HK-2 (cell line): ENCODE measurements at regions not wholly inside any gene's neighbourhood (a gene's known extent, or its start where the extent isn't known, plus 50 kb on each side); places are given as distances from the start of the nearest gene placed in this dataset.
"Not testable (repeated sequence)": the region's sequence is repeated elsewhere in the genome, so short reads cannot be mapped to it uniquely, and the experiment has no call there.

Experiments used
- DNase-seq: peaks from one replicate; pipeline ENCODE4 v3.0.0-alpha.2; 2018; ENCODE audit not compliant: unreplicated experiment

DNA sequence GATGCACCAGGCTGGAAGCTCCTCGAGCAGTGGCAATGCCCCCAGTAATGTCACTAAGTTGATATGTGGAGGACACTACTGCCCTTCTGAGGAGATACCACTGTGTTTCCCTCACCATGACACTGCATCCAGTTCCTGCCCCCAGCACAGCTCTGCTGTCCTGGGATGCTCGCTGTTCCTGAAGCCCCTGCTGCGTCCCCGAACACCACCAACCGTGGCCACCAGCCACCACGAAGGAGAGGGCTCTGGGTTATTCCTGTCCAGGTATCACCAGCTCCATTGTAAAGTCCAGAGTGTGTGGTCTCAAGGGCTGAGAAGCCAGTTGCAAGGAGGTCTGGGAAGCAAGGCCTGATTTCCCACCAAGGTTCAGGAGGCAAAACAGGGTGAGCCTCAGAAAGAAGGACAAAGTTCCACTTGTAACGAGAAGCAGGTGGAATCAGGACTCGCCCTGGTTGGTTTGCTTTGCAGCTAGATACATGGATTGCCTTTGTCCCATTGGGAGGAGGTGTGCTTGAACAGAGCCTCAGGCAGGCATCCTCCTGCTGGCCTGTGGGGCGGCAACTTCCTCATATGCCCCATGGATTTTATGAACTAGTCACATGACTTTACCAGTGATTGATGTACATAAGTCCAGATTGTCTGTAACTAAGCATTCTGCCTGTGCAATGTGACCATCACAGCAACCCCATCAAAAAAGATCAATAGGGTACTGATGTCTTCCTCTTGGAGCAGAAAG is 427.0 kb upstream of the VSTM2A start:
- DNase-seq = no peak

DNA sequence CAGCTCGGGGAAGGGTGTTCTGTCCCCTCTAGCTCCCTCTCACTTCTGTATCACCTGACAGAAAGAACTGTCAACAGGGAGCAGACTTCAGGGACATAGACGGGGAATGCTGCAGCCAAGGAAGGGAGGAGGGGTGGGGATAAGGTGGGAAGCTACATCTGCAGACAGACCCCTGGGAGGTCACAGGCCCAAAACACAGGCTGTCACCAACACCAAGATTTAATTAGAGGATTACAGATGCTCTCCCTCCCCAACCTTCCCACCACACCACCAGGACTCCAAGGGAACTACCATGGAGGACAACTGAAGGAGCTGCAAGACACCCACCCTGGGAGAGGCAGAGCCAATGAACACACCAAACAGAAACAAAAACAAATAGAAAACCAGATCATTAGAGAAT is 425.2 kb upstream of the VSTM2A start:
- no peak for DNase-seq

DNA sequence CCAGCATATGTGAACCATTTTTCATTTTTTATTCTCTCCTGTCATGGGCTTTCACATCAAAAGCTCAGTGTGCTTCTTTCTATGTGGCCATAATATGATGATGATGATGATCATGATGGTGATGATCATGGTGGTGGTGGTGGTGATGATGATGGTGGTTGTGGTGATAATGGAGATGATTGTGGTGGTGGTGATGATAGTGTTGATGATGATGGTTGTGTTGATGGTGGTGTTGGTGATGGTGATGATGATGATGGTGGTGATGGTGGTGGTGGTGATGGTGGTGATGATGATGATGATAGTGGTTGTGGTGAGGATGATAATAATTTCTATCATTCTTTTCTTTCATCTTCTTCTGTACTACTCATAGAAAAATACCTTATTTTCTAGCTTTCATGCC is 413.1 kb upstream of the VSTM2A start:
- no peak for DNase-seq

DNA sequence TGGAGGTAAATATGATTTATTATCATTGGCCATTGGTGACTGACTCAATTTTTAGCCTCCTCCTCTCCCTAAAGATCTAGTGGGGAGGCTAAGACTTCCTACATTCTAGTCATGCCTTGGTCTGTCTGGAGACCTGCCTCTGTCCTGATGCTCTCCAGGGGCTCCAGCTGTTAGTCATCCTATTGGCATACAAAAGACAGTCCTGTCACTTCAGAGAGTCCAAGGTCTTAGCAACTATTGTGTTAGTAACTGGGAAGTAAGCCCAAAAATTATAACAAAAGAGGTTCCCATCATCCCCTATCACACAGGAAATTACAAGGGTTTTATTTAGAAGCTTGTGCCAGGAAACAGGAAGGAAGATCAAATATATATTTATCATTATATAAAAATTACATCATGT is 400.6 kb upstream of the VSTM2A start:
- DNase-seq = no peak

DNA sequence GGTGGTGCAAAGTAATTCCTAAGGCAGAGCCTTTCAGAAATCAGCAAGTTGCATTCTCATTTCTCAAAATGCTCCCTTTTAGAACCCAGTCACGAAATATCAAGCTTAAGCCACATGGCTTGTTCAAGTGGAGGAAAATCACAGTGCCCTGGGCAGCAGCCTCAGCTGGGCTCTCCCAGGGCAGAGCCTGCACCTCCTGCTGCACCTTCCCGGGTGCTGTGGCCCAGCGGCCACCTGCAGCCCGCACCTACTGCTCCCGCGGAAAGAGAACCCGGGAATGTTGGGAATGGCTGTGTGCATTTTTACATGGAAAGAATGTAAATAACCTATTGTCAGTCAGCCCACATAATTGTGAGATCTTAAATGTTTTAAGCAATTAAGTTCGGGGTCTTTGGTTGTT is 396.5 kb upstream of the VSTM2A start:
- no peak for DNase-seq

DNA sequence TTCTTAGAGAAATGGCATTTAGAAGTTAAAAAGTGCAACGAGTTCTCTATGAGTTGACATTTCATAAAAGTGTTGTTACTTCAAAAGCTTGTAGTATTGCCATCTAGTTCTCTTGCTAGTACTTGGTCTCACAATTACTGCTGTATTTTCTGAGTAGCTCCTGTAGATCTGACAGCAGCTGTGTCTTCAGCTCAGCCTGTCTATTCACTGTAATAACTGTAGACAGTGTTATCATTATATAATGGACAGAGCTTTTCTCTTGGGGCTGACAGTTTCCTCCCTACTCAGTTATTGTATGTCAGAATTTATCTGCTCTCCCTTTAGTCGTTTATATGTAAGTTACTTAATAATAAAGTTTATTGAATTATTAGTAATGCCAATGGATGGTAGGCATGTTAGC is 388.7 kb upstream of the VSTM2A start:
- DNase-seq = no peak

DNA sequence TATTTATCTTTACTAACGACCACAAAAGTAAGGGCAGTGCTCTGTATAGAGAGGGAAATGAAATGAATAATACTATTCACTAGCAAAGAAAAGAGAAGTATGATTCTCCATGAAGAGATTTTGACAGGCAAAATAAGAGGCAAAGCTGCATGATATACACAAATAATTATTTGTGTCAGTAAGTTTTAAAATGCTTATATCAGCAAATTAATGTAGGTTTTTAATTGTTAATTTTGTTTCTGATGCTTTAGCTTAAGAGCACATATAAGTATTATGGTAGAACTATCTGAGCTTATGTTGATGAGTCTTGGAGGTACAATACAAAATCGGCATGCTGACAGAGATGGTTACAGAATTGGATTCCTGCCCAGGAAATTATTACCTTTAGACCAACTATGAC is 383.1 kb upstream of the VSTM2A start:
- DNase-seq = no peak

DNA sequence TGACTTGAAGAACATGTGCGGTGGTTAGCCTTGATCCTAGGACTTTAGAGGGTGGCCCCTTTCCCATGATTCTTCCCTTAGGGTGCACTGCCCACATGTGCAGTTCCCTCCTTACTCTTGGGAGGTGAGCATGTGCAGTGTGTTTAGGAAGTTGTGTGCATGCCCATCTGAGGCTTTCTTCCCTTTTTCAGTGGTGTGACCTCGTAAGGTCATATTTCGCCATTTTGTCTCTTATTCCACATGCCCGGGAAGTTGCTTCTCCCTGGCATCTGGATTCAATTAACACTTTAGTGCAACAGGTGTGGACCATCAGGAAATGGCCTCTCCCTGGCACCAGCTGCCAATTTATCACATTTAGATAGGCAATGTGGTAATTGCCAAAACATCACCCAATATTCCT is 380.6 kb upstream of the VSTM2A start:
- DNase-seq = no peak

DNA sequence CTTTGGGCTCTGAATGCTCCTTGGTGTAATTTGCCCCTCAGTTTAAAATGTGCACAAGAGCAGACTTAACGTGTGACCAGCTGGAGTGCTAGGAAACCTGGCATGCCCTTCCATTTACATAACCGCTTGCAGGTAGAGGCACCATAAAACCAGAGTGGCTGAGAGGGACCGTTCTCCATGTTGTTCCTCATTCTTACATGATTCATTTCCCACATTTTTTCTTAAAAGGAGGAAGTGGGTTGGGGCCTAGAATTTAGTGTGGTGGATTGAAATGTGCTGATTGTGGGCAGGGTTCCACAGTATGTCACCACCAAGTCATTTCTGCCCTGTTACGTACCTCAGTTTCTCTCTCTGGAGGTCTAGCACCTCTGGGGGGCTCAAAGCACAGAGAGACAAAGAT is 375.8 kb upstream of the VSTM2A start:
- DNase-seq = no peak

DNA sequence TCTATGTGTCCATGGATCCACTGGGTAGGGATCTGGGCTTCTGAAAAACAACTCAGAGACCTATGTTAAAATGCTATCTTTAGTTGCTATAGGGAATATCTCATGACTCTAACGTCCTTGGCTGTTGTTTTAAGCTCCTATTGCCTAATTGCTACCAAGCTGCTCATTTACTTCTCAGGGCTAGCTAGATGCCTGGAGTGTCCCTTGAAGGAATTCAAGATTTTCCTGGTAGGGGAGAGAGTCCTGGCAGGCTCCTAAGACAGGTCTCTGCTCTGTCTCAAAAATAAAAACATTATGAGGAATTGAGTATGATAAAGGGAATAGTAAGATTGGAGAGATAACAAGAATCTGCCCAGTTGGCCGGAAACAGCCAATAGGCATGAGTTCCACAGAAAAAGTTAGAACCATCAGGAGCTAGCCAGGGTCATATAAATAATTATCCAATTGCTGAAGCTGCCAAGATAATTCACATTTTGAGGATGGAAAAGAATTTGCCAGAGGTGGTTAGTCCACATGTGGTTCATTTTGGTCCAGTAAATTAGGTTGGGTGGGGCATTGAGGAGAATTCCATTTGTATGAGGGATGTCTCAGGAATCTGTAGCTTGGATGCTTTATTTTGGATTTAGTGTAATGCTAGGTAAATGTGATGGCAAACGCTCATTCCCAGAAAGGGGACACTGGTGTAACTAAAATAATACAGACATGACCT is 362.7 kb upstream of the VSTM2A start:
- no peak for DNase-seq

DNA sequence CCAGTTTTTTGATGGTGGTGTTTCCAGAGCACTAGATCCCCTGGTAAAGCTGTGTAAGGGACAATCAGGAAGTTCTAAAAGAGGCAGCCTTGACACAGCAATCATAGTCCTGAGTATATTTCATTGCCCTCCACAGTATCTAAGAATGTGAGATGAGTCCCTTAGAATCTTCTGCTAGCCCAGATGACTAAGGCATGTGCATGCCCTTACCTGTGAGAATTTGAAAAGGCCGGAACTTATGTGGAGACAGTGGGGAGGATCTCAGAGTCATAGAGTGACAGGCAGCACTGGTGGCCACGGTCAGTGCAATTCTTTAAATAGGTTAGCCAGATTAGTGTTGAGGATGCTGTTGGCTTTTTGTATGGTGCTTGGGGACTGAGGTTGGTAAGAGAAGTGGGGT is 361.4 kb upstream of the VSTM2A start:
- DNase-seq = no peak

DNA sequence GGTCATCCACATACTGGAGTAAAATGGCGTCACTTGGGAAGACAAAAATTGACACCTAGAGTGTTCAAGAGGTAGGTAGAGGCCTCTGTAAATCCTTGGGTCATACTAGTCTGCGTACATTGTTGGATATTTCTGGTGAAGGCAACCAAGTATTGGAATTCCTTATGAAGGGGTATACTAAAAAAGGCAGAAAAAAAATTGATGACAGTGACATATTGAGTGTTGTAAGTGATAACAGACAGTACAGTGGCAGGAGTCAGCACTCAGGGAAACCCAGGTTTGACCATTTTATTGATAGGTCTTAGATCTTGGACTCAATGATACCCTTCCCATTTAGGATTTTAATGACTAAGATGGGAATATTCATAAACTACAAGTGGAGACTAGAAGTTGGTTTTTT is 359.1 kb upstream of the VSTM2A start:
- DNase-seq = no peak

DNA sequence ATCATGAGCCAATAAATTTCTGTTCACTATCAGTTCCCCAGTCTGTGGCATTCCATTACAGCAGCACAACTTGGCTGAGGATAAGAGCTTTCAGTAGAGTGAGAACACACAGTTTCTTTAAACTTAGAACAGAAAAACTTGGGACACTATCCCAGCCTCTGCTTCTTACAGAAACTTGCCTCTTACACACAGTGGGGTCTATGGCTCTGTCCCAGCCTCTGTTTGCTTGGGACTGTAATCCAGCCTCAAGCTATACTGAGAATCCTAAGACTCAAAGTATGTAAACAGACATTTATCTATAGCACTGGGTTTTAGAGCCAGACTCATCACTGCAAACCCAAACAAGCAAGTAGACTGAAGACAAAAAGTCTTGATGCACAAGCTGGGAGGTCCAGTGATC is 355.8 kb upstream of the VSTM2A start:
- no peak for DNase-seq

DNA sequence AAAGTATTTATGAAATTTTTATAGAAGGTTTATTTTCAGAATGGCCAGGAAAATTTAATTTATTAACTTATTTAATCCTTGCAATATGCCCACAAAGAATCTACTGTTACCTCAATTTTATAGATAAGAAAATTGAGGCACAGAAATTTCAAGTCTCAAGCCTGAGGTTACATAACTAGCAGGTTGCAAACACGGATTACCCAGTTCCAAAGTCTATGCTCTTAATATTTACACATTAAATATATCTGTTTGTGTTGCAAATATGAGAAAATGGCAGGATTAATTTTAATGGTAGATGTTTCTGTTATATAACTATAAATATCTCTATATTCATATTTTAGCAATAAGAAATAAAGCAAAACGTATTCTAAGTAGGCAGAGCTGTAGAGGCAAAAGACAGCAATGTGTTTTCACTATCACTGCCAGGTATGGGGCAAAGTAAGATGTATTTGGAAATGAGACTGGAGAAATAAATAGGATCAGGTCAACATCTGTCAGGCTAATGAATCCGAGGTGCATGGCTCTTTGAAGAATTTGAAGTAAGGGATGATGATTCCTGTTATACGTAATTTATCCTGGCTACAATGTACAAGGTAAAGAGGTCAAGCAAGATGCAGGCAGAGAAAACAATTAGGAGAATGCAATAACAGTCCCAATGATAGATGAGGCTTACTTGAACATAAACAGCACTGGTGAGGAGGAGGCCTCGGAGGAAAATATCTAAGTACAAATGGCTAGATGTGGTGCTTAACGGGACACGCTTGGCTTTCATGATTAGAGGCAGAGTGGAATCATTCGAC is 354.1 kb upstream of the VSTM2A start:
- no peak for DNase-seq

DNA sequence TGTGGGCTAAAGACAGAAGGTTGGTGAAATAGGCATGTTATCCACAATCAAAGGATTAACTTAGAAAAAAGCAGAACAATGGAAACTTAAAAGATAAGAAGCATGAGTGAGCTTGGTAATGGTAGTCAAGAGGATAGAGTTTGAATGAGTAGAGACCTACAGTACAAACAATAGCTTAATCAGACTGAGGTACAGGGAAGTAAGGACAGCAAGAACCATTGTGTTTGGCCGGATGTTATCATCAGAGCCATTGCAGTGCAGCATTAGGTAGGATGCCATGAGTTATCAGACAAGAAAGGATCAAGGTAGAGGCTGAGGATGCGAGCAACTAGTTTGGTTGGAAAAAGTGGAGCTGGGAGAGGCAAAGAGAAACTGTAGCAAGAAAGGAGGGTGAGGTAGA is 353.3 kb upstream of the VSTM2A start:
- no peak for DNase-seq

DNA sequence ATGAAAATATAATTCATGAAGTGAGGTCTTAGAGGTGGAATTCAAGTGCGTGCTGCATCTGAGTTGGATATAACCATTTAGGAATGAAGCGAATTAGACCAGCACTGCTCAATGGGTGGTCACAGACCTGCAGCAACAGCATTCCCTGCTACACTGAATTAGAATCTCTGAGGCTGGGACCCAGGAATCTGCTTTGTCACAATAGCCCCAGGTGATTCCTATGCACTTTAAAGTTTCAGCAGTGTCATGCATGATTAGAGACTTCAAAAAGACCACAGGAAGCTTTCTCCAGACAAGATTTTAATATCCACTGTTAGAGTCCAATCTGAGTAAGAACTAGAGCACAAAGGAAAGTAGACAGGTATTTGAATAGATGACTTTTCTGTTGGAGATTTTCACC is 352.8 kb upstream of the VSTM2A start:
- no peak for DNase-seq

DNA sequence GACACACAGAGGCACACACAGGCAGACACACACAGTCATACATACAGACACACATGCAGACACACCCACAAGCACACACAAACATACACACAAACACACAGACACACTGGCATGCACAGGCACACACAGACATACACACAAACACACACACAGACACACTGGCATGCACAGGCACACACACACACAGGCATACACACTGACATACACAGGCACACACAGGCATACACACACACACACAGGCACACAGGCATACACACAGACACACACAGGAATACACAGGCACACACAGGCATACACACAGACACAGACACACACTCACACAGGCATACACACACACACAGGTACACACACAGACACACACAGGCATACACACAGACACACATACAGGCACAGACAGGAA is 340.7 kb upstream of the VSTM2A start:
- no peak for DNase-seq

DNA sequence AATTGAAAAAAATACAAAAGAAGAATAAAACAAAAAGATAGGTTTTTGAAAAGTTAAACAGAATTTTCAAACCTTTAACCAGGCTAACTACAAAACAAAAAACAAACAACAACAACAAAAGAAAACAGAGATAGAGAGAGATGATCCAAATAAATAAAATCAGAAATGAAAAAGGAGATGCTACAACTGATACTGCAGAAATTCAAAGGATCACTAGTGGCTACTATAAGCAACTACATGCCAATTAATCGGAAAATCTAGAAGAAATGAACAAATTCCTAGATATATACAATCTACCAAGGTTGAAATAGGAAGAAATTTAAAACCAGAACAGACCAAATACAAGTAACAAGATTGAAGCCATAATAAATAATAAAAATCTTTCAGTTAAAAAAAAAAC is 326.8 kb upstream of the VSTM2A start:
- no peak for DNase-seq

DNA sequence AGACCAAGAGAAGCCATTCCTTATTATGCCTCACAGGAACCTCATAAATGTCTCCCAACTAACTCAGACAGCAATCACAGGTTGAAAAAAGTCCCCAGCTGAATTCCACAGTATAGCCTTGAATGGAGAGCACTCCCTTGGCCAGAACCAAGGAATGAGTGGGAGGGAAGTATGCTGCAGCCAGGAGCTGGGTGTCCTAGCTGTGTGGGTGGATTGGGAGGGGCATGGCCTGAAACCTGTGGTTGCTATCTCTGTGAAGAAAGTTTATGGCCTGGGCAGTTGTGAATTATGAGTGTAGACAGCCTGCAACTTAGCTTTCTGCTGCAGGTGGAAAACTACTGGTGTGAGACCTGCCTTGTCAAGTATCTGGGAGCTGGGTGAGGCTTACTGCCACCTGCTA is 316.1 kb upstream of the VSTM2A start:
- DNase-seq = not testable (repeated sequence)

DNA sequence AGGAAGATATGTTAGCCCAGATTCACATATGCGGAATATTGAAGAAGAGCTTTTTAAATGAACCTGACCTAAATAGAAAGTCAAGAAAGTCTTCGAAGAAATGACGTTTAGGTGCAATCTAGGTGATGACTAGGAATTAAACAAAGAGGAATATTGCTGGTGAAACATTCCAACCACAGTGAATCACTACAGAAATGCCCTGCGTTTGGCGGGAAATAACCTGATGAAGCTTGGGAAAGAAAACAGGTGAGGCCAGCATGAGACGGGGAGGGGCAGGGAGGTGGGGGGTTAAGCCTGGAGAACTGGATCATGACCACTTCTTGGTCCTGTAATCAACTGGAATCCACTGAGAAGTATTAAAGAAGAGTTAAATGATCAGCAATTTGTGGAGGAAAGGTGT is 299.4 kb upstream of the VSTM2A start:
- no peak for DNase-seq

DNA sequence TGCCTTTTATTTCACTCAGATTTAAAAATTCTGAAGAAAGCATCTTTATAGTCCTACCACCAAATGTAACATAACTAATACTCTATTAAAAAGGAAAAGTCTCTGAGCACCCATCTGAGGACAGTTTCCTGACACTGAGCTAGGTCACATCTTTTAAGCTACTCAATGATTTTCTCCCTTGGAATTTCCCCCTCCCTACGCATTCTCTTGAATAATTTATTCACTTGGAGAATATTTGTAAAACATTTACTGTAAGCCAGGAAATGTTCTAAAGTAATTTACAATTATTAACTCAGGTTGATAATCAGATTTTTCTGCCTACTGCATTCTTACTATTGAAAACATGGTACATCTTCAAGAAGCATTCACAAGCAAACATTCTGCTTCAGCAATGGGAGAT is 297.2 kb upstream of the VSTM2A start:
- DNase-seq = no peak

DNA sequence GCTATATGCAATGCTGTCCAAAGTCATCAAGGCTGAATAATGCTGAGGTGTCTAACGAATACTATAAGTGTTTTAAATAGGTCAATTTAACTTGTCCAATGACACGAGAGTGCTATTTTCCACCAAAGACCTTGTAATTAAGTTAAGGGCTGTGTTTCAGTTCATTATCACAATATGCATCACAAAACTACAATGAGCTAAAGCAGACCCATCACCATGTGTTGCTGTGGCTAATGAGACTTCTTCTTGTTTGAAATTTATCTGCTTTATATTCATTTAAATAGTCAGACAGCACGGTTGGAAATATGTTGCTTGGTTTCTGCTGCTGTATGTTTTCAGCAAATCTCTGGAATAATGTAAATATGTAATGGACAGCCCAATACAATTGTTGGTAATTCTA is 292.5 kb upstream of the VSTM2A start:
- DNase-seq = no peak
